ENCODE measurements at regions not wholly inside any gene's neighbourhood (a gene's known extent, or its start where the extent isn't known, plus 50 kb on each side); places are given as distances from the start of the nearest gene placed in this dataset.
A peak's percentile ranks its signal among the peaks of the same experiment; 100 is the strongest.

GRCh38 chr3:71891483-71891882 lies 106.5 kb upstream of the PROK2 start:
- DNase-seq, result no peak

GRCh38 chr3:71890356-71890931 lies 105.5 kb upstream of the PROK2 start:
- DNase-seq, result no peak

- DNase-seq, result no peak
These were observed 102.3 kb upstream of the PROK2 start for GRCh38 chr3:71887256-71887655.

GRCh38 chr3:71885006-71885405 lies 100.1 kb upstream of the PROK2 start:
- peak; percentile 89 for DNase-seq

GRCh38 chr3:71881732-71882131 lies 96.8 kb upstream of the PROK2 start:
- DNase-seq, result no peak

- no peak for DNase-seq
These were observed 96.1 kb upstream of the PROK2 start for GRCh38 chr3:71881041-71881440.

GRCh38 chr3:71879089-71879488 lies 94.1 kb upstream of the PROK2 start:
- DNase-seq, result no peak

- DNase-seq, result no peak
These were observed 91.5 kb upstream of the PROK2 start for GRCh38 chr3:71876135-71877105.

- DNase-seq, result peak; percentile 93
These were observed 90.6 kb upstream of the PROK2 start for GRCh38 chr3:71875461-71875947.

GRCh38 chr3:71874618-71875017 lies 89.7 kb upstream of the PROK2 start:
- DNase-seq, result no peak

- no peak for DNase-seq
These were observed 88.2 kb upstream of the PROK2 start for GRCh38 chr3:71873093-71873611.

- DNase-seq, result peak; percentile 62
These were observed 87.3 kb upstream of the PROK2 start for GRCh38 chr3:71872256-71872655.

GRCh38 chr3:71870966-71871512 lies 86.1 kb upstream of the PROK2 start:
- no peak for DNase-seq

GRCh38 chr3:71868876-71869275 lies 83.9 kb upstream of the PROK2 start:
- no peak for DNase-seq

GRCh38 chr3:71865727-71866126 lies 80.8 kb upstream of the PROK2 start:
- DNase-seq, result no peak

- no peak for DNase-seq
These were observed 78.7 kb upstream of the PROK2 start for GRCh38 chr3:71863563-71864190.

- peak; percentile 59 for DNase-seq
These were observed 77.6 kb upstream of the PROK2 start for GRCh38 chr3:71862371-71863140.

GRCh38 chr3:71859123-71859519 lies 74.2 kb upstream of the PROK2 start:
- DNase-seq, result peak; percentile 66

- peak; percentile 30 for DNase-seq
These were observed 73.7 kb upstream of the PROK2 start for GRCh38 chr3:71858503-71859122.

- DNase-seq, result no peak
These were observed 73.0 kb upstream of the PROK2 start for GRCh38 chr3:71857956-71858355.

- no peak for DNase-seq
These were observed 69.8 kb upstream of the PROK2 start for GRCh38 chr3:71854706-71855105.

- no peak for DNase-seq
These were observed 69.1 kb upstream of the PROK2 start for GRCh38 chr3:71854096-71854495.
